ENCODE measurements at regions not wholly inside any gene's neighbourhood (a gene's known extent, or its start where the extent isn't known, plus 50 kb on each side); places are given as distances from the start of the nearest gene placed in this dataset.
A peak's percentile ranks its signal among the peaks of the same experiment; 100 is the strongest.

DNA sequence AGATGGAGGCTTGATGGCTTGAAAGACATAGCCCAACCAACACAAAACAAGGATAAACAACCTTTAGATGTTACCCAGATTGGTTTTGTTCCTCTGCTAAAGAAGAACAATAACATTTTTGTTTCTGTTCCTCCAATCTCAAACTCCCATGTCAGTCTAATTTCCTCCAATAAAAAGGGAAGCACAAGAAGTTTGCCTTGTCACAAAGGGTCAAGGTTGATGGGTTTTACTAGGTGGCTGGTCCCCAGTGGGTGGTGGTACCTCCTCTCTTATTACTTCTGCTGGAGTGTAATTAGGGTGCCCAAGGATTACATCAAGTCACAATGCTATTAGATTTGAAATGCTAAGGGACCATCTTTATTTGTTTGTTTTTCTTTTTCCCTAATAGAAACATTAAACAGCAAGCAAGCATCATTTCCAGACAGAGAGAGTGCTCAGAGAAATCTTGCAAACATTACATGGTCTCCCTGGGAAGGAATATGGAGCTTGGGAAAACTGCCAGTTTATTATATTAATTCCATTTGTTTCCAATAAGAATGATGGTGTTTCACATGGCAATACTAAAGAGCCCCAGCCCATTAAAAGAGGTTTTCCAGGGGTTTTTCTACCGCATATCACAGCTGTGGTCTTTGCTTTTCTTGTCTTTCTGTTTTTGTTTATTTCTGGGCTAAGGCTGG, 78.3 kb upstream of the AOAH start:
- no peak for DNase-seq (ENCODE audit: extremely low read depth in 1 of 11, low read depth in 9 of 11, low spot score in 4 of 11)

DNA sequence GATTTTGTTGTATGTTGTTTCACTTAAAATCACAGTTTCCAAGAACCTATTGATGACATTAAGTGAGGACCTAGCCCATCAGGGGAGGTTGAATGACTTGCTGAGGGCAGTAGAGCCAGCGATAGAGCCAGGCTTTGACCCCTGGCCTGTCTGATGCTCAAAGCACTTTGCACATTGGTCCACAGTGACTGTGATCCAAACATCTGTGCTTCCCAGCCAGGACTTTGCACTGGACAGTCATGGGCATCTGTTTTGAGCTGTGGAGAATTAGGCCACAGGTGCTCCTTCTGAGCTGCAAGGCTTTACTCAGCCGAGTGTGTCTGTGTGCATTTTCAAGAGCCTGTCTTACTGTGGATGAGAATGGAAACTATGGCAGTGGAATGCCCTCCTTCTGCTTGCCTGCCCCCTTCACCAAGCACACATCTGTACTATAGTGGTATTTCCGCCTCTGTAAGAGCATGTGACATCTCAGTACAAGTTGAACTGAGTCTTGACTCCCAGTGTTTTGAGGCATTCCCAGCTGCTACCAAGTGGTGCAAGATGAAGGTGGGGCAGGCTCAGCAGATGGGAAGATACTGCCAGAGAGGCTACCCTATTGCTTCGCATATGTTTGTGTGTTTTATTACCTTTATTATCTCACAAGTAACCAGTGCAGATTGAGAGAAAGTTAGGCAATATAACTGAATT, 72.7 kb upstream of the AOAH start:
- no peak for DNase-seq (ENCODE audit: extremely low read depth in 1 of 11, low read depth in 9 of 11, low spot score in 4 of 11)

DNA sequence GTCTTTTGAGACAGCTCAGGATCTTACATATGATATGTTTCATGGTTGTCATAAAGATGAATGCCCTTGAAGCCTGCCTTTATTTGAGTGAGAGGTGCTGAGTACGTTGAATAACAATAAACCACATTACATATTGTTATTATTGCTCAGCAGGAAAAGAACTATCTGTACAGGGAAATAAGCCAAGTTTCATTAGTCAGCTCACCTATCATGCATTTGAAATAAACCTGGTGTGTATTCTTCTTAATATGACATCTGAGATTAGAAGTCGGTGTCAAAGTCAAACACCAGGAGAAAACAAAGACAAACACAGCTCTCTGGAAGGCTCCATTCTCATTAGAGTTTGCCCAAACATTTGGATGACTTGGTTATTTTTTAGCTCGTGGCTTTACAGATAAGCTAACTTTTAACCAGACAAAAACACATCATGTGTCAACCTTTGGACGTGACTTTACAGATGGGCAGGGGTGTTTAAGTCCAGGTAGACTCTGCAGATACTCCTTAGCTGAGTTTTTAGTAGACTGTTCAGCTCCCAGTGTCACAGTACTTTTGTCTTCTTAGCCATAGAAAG, 71.2 kb upstream of the AOAH start:
- DNase-seq (ENCODE audit: extremely low read depth in 1 of 11, low read depth in 9 of 11, low spot score in 4 of 11) = no peak

DNA sequence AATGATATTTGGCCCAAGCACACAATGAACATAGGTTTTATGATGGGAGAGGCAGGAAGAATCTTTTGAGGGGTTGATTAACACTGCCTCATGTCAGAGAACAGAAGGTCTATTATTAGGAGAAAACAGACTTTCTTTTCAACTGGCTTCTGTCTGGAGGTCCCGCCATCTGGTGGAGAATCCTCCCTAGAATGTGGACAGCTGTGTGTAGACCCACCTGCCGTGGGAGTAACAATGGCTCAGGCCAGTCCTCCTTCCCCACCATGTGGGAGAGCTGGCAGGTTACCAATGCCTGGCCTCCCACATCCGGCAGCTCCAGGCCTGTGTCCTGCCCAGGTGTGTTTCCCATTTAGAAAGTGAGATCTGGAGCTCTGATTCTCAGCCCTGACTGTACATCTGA, 70.4 kb upstream of the AOAH start:
- no peak for DNase-seq (ENCODE audit: extremely low read depth in 1 of 11, low read depth in 9 of 11, low spot score in 4 of 11)

DNA sequence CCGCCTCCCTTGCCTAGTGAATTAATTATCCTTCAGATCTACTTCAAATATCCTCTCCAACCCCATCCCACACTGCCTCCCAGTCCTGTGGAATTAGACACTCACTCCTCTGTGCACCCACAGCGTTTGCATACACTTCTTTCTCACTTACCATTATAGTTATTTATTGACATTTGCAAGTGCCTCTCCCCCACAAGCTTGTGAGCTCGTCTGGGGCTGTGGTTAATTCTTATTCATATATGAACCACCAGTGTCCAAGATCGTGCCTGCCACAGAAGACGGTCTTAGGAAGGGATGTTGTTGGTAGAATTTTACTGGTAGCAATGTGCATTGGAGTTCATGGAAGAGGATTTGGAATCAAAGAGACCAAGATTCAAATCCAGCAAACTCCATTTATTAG, 68.1 kb upstream of the AOAH start:
- DNase-seq (ENCODE audit: extremely low read depth in 1 of 11, low read depth in 9 of 11, low spot score in 4 of 11) = no peak

DNA sequence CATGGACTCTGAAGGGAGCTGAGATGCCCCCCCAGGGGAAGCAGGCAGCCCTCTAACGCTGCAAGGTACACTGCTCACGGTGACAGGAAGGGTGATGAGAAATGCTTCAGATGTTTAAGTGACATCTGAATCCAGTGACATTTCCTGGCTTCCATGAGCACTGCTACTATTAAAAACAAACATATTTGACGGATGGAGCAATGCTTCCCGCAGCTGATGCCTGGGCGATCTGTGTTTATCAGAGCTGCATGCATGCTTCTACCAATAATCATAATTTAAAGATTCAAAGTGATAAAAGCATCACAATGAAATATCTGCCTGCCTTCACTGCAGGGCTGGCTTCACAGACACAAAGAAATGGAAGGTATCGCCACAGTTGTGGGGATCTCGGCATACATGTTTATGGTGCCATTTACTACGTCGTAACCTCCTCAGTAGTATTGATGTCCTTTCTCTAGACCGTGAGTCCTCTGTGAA, 66.1 kb upstream of the AOAH start:
- DNase-seq (ENCODE audit: extremely low read depth in 1 of 11, low read depth in 9 of 11, low spot score in 4 of 11) = no peak

DNA sequence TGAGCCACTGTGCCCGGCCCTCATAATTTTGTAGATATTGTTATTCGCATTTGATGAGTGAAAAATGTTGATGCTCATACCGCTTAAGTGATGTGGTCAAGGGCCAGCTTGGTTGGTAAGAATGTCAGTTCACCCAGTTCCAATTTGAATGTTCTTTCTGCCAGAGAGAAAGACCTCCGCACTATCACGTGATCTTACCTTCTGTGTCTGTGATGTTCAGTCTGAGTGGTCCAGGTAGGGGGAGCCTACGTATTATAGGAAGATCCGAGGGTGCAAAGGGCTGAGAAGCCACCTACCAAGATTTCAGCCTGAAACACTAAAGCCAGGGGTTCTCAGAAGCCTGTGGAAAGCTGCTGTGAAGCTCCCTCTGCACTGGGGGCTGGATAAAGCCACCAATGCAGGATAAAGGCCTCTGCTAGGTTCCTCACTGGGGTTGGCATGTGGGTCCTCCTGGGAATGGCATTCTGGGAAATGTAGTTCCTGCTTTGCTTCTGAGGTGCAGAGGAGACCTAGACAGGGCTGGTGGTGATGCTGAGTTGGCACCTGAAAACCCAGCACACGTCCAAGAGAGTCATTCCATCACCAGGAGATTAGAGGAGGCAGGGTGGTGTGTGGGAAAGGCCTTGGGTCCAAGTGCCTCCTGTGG, 64.7 kb upstream of the AOAH start:
- DNase-seq (ENCODE audit: extremely low read depth in 1 of 11, low read depth in 9 of 11, low spot score in 4 of 11) = no peak

DNA sequence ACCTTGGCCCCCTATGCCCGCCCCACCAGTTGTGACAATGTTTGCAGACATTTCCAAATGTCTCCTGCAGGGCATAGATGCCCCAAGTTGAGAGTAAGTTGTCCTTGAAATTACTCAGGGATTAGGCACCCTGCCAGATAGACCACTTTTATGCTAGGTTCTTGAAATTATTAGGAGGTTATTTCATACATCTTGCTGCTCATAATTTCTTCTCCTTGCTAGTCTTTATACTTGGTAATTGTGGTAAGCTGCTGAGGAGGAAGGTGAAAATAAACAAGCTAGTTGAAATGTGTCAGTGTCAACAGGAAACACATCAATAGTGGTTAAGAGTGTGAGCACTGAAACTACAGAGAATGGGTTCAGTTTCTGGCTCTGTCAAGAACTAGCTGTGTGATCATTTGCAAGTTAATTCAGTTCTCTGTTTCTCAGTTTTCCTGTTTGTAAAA, 63.7 kb upstream of the AOAH start:
- DNase-seq (ENCODE audit: extremely low read depth in 1 of 11, low read depth in 9 of 11, low spot score in 4 of 11) = no peak

DNA sequence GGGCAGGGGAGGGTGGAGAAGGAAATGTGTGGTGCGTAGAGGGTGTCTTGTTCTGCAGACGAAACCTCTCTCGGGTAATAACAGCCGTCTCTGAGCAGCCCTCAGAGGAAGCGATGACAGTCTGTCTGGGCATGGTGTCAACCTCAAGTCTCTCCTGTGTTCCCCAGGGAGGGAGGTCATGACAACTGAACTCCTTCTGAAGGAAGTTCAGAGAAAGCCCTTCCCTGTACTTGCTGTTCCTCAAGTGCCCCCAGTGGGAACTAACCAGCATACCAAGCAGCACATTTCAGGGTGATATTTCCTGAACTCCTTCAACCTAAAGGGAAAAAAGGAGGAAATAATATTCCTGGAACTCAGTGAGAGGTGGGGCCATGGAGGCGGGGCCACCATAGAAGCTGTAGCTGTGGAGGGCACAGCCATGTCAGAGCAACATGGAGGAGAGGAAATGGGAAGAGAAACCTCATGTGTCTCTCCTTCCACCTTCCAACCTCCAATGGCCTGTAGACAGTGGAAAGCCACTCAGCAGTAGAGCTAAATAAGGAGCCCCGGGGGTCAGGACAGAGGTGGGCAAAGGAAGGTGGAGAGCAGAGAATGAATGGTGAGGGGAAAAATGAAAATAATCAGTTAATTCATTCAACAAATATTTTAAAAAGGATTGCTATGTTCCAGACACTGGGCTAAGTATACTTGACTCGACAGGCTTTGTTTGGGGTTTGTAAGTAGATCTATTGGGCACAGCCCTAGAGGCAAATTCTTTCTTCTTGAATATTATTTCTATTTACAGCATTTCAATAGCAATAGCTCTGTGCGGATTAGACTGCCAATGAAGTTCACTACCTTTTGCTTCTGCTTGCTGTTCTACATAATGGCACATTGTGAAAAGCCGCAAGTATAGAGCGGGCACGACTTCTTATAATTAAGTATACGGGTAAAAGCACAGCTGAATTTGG, 61.0 kb upstream of the AOAH start:
- peak in 1 of 11 donors; percentile 8 for DNase-seq (ENCODE audit: extremely low read depth in 1 of 11, low read depth in 9 of 11, low spot score in 4 of 11)

DNA sequence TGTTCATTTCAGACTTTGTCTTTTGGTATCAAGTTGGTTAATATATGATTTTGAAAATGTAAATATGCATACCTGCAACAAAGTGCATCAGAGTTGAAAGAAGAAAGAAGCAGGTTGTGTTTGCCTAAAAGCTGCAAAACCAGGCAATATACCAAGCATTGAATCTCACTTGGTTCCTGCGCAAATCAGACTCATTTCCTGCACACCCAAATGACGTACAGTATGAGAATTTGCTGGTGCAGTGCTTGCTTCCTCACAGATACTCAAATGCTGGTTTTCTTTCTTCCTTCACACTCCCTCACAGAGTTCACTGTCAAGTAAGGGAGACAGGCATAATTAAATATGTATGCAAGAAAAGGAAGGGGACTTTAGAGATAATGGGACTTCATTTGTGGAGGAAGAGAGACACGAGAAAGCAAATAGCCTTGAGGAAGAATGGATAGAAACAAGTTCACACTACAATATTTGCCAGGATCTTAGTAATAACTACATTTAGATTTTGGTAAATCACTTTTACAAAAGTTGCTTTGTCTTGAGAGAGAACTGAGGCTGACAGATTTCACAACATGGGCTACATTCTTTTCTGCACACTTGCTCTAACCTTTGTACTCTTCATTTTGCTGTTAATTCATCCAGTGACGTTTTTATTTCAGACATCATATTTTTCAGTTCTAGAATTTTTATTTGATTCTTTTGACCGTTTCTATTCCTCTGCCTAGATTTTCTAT, 56.9 kb upstream of the AOAH start:
- DNase-seq (ENCODE audit: extremely low read depth in 1 of 11, low read depth in 9 of 11, low spot score in 4 of 11) = no peak

DNA sequence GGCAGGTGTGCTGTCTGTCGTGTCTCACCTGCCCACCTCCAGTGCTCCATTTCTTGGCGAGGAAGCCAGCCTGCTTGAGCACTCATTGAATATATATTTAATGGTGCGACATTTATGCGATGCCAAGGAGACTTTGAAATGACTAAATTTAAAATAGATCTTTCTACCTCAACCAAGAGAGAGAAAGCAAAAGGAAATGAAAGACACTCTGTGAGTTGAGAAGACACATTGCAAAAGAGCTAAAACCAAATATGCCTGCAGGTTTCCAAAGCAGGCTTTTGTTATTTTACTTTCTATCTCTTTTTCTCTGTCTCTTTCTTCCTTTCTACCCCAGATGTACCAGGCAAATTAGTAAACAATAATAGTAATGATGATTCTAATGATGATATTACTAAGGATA, 53.6 kb upstream of the AOAH start:
- DNase-seq (ENCODE audit: extremely low read depth in 1 of 11, low read depth in 9 of 11, low spot score in 4 of 11) = no peak

DNA sequence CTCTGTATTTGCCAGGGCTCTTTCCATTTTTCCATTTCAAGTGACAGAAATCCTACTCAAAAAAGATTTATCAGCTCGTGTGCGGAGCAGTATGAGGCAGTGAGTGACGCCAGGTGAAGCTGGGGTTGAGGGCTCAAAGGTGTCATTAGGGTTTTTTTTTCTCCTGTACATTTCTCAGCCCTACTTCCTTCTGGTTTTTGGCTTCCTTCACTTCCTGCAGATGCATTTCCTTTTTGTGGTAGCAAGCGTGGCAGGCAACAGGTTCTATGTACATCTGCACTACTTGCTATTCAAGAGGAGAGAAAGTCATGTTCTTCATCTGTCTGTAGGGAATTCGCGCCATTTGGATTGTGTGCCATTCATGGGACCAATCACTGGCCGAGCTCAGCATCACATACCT, 52.8 kb upstream of the AOAH start:
- no peak for DNase-seq (ENCODE audit: extremely low read depth in 1 of 11, low read depth in 9 of 11, low spot score in 4 of 11)

DNA sequence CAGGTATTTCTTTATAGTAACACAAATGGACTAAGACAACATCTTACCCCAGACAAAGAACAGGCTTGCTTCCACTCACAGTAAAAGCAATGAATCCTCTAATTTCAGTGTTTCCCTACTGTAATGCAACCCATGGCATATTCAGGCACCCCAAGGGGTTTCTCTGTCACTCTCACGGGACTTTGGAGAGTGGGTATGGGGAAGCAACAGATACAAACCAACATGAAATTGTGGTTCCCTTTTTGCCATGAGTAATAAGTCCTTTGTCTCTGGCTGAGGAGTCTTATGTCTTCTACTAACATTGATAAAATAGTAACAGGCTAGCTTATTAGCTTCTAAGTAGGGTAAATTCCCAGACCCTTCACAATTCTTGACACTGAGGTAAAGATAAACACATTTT, 51.4 kb upstream of the AOAH start:
- DNase-seq (ENCODE audit: extremely low read depth in 1 of 11, low read depth in 9 of 11, low spot score in 4 of 11) = no peak

DNA sequence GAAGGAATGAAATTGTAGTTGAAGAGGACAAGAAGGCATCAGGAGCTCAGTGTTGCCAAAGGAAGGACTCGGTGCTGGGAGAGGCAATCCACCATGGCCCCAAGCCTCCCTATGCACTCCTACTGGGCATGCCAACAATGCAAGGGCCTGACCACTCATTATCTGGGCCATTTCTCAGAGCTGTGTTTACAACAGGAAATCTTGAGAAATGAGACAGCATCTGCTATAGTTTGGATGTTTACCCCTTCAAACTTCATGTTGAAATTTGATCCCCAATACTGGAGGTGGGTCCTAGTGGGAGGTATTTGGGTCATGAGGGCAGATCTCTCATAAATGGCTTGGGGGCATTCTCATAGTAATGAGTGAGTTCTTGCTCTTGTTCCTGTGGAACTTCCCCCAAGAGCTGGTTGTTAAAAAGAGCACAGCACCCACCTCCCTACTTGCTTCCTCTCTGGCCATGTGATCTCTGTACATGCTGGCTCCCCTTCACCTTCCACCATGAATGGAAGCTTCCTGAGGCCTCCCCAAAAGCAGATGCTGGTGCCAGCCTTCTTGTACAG, 50.8 kb upstream of the AOAH start:
- DNase-seq (ENCODE audit: extremely low read depth in 1 of 11, low read depth in 9 of 11, low spot score in 4 of 11) = no peak

Measured in renal cortex interstitium (tissue), 11 donors.